ENCODE measurements at regions not wholly inside any gene's neighbourhood (a gene's known extent, or its start where the extent isn't known, plus 50 kb on each side); places are given as distances from the start of the nearest gene placed in this dataset.
"Not testable (repeated sequence)": the region's sequence is repeated elsewhere in the genome, so short reads cannot be mapped to it uniquely, and the experiment has no call there.

DNA sequence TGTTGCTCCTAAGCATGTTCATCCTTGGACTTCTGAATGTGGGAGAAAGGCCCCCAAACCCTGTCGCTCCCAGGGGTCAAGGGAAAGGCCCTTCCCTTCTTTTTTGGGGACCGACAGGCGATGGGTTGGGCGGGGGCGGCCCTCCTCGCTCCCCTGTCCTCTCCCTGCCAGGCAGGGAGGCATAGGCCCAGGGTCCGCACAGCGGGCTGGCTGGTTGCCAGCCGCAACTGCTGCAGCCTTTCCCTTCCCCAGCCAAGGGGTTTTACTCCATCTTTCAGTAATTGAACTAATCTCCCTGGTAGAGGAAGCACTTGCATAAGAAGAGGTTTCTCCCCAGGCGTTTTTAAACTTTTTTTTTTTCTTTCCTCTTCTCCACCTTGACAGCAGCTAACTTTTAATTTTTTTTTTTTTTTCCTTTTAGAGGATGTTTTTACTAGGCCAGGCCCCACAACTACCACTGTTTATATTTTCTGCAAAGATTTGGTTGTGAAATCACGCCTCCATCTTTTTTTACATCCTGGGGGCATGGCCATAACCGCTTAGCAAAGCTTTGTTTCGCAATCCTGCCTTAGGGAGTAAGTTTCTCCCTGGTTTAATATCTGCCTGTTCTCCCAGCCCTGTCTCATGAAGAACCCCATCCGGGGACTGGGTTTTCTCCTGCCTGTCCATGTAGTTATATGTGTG, 216.9 kb upstream of the ZNF608 start:
- DNase-seq (ENCODE audit: low spot score), result peak; percentile 38

DNA sequence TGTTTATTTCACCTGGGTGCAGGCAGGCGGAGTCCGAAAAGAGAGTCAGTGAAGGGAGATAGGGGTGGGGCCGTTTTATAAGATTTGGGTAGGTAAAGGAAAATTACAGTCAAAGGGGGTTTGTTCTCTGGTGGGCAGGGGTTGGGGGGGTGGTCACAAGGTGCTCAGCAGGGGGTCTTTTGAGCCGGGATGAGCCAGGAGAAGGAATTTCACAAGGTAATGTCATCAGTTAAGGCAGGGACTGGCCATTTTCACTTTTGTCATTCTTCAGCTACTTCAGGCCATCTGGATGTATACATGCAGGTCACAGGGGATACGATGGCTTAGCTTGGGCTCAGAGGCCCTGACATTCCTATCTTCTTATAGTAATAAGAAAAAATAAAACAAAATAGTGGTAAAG, 220.3 kb upstream of the ZNF608 start:
- not testable (repeated sequence) for DNase-seq (ENCODE audit: low spot score)

DNA sequence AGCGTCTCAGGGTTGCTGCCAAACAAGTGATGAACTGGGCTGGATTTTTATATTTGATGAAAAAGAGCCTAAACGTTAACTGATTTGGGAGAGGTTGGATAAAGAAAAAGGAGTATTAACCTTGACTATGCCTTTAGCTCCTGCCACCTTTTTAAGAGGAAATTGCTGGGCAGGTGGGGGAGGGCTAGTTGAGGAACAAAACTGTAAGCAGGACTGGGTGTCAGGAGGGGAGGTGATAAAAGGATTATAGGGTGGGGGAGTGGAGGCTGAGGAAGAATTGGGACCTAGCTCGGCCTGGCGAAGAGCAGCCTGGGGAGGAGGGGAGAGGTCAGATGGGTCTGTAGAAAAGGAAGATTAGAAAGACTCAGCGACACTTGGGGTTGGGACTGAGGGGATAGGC, 223.9 kb upstream of the ZNF608 start:
- DNase-seq (ENCODE audit: low spot score), result not testable (repeated sequence)

DNA sequence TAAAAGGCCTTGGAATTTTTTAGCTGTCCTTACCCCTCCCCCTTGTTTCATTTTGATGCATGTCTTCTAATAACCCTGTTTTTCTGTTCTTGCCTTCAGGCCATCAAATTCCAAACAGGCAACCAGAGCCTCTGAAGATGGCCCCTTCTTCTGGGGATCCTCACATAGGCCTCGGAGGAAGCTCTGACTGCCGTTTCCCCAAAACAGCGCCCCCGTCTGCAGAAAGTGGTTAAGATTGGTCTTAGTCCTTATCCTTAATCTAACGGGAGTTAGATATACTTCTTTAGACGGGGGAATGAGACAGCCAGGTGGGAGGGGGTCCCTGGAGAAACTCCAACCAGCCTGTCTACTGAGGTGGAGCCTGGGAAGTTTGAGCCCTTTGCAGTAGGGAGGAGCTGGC, 226.3 kb upstream of the ZNF608 start:
- DNase-seq (ENCODE audit: low spot score), result no peak

DNA sequence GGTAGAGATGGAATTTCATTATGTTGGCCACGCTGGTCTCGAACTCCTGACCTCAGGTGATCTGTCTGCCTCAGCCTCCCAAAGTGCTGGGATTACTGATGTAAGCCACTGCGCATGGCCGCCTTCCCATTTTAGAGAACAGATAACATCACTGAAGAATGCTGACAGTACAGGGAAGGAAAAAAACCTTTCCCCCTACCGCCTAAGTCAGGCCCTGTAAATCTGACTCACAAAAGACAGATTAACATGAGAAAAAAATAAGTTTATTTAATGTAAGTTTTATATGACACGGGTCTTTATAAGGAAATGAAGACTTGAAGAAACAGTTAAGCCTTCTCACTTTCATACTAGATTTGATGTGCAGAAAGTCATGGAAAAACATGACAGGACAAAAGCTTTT, 227.2 kb upstream of the ZNF608 start:
- DNase-seq (ENCODE audit: low spot score), result no peak

DNA sequence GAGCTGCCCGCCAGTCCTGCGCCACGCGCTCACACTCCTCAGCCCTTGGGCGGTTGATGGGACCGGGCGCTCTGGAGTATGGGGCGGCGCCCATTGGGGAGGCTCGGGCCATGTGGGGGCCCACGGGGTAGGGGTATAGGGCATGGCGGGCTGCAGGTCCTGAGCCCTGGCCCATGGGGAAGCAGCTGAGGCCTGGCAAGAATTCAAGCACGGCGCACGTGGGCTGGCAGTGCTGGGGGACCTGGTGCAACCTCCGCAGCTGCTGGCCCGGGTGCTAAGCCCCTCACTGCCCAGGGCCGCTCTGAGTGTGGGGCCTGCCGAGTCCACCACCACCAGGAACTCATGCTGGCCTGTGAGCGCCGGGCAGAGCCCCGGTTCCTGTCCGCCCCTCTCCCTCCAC, 229.6 kb upstream of the ZNF608 start:
- no peak for DNase-seq (ENCODE audit: low spot score)

DNA sequence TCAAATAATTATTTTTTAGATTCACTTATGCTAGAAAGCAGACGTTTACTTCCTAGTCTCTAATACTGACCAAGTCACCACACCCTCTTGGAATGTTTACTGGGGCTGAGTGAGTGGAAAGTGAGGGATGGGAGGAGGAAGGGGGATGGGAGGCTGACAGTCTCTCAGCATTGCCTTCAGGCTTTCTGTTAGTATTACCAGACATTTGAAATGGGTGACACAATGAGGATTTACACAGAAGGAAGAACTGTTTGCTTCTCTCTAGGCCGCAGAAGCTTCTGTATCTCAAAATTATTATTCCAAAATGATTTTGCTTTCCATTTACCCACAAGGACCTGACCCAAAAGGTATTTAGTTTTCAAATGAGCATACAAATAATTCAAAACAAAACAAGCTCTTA, 232.8 kb upstream of the ZNF608 start:
- DNase-seq (ENCODE audit: low spot score), result no peak

DNA sequence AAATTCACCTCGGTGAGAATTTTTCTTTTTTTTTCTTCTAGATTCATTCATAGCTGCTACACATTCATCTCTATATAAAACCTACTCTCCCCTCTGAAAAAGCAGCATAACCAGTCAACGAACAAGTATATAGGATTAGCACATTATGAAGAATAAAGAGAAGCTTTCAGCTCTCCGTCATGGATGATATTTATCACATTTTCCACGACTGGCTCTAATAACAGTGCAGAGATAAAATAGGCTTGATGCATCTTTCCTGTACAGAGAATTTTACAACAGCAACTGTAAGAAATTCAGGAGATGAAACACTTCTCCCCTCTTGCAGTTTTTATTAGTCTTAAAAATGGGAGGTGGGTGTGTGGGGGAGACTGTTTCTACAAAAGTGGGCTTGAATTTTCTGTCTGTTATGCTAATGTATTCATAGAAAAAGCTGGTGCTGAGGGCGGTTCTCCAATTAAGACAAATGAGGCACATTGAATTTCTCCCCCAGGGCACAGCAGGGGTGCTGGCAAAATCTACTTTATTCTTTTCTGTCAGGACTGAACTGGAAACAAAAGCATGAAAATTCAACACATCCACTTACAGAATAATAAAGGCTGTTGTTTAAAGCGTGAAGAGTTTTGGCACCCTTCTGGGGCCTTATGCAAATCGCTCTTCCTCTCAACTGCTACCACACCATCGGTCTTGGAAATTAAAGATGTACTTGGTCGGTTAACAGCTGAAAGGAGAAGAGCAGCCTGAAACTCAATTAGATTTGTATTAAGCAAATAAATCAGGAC, 233.9 kb upstream of the ZNF608 start:
- no peak for DNase-seq (ENCODE audit: low spot score)

DNA sequence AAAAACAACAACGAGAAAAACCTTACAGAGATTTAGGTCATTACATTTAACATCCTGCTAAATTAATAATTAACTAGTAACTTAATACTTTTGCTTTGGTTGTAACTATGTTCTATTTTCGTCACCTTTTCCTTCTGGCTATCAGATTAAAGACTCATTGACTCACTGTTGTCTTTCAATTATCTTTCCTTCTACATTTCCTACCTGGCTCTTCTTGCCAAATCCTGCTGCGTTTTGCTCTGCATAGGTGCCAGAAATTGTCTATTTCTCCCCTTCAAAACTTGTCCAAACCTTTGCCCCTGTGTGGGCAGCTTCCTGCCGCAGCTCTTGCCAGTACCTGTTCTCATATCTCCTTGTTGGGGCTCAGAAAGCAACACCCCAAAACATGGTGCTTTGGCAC, 235.5 kb upstream of the ZNF608 start:
- DNase-seq (ENCODE audit: low spot score), result no peak

DNA sequence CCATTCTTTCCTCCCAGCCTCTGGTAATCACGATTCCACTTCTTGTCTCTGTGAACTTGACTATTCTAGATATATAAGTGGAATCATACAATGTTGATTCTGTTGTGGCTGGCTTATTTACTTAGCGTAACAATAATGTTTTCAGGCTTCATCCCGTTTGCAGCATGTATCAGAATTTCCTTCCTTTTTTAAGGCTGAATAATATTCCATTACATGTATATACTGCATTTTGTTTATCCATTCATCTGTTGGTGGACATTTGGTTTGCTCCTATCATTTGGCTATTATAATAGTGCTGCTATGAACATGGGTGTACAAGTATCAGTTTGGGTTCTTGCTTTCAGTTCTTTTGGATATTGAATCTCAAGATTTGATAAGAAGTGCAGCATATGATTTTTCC, 239.7 kb upstream of the ZNF608 start:
- DNase-seq (ENCODE audit: low spot score), result no peak

DNA sequence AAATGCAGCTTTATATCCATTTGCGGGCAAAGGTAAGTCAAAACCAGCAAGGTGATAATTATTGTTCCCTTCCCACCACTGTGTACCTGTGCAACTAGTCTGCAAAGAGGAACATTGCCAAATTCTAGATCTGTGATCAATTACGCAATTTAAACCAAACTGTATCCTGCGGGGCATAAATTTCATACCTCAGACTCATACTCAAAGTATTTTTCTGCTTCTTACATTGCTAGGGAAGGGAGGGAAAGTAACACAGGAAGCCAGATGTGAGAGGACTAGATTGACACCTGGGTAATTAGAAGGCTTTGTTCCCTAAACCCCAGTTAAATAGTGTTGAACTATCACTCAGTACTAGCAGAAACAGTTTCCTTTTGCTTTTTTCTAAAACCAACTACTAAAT, 240.2 kb upstream of the ZNF608 start:
- no peak for DNase-seq (ENCODE audit: low spot score)

DNA sequence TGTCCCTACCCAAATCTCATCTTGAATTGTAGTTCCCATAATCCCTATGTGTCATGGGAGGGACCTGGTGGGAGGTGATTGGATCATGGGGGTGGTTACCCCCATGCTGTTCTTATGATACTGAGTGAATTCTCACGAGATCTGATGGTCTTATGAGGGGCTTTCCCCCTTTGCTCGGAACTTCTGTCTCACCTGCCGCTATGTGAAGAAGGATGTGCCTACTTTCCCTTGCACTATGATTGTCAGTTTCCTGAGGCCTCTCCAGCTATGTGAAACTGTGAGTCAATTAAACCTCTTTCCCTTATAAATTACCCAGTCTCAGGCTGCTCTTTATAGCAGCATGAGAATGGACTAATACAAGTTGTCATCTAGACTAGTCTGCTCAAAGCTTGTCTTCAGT, 241.3 kb upstream of the ZNF608 start:
- not testable (repeated sequence) for DNase-seq (ENCODE audit: low spot score)

DNA sequence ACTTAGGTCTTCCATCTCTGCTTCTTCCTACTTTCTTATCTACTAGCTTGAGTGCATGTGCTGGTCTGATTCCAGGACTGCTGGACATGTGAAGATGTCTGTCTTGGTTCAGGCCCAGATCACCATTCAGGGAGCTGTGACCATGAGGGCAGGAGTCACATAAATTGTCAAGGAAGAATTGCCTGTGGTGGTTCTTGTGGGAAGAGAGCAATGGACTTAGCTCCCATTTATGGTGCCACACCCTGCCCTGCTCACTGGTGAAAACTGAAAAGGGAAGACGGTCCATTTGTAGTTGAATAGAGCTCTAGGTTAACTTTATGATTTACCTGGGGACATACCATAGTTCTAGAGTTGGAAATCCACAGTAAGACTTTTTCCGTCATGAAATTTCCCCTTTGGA, 244.3 kb upstream of the ZNF608 start:
- no peak for DNase-seq (ENCODE audit: low spot score)

DNA sequence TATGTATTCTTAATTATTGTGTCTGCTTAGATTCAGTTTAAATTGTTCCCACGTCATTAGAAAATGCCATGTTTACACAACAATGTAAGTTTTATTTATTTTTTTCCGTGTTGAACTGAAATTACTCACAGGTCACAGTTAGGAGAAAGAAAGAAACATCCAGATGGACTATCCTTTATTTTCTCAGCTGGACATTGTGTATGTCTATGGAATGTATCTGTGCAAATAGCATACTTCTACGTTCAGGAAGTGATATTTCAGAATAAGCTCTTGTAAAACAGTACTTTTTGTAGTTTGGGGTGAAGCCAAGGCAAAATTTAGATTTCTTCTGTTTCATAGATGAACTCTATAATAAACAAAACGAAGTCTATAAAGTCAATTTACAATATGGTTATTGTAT, 249.0 kb upstream of the ZNF608 start:
- DNase-seq (ENCODE audit: low spot score), result no peak

DNA sequence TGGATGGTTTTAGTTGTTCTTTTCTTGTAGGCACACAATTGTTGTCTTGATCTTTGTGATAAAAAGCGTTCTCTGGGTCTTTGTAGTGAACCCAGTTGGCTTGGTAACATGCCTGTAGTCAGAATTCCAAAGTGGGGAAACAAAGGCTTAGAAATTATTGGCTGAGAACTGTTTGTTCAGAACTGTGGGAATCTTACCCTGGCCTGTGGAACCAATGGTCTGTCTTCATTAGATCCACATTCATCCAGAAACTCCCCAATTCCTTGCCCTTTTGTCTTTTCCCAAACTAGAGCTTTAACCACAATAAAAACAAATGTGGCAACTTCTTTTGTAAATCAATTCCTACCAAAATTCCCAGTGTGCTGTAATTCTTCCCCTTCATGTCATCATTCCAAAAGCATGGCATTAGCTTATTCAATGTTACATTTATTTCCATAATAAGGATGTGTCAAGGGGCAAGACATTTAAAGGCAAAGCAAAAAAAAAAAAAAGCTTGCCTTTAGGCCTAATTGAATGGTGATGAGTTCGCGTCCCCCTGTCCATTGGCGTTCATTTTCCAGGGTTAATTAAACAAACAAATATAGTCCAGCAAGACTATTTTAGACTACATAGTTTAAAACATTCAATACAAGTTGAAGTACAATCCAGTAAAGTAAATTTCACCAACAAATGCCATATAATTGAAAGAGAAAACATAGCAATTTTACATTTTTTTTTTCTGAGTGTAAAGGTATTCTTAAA, 249.8 kb upstream of the ZNF608 start:
- no peak for DNase-seq (ENCODE audit: low spot score)

DNA sequence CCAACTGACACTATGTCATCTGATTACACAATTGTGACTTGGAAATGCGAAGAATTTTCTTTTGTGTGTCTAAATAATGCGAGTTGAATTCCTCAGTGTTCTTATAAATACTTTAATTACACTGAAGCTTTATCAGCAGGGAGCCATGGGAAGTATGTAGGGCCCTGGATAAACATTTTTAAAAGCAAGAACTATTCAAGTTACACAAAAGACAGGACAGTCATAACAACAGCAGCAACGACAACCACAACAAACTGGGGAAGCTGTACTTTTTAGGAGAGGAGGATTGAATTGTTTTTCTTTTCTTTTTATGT, 250.3 kb upstream of the ZNF608 start:
- no peak for DNase-seq (ENCODE audit: low spot score)

DNA sequence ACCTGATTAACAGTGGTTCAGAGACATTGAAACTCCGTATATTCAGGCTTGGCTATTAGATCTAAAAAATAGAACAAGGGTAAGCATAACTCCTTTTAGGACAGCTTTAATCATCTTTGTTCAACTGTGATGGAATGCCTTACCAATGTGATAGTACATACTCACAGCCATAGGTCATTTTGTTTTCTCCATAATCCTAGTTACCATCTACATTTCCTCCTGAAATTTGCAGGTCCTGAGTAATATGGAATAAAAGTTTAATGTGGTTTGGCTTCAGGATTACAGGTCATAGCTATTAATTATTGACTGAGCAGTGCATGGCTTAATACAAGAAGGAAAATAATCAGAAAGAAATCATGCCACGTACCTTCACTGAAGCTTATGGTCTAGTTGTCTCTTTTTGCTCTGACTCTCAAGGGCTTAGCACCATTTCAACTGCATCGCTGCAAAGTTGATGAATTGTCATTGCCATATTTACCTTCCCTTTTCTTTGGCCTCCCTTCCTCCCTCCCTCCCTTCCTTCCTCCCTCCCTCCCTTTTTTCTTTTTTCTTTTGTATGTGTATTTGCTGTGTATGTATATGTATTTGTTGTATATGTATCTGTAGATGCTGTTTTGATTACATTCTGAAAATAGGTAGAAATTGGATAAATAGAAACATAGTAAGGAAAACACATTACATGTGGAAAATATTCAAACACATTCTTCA, 250.9 kb upstream of the ZNF608 start:
- no peak for DNase-seq (ENCODE audit: low spot score)

DNA sequence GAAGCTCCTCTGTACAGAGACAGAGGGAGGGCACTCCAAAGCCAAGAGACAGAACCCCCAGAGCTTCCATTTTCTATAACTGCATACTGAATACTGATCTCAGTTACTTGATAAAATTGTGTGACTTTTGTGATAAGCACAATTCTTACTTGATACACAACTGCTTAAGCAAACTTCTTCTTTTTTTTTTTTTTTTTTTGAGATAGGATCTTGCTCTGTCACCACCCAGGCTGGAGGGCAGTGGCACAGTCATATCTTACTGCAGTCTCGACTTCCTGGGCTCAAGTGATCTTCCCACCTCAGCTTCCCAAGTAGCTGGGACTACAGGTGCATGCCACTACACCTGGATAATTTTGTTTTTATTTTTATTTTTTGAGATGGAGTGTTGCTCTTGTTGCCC, 252.1 kb upstream of the ZNF608 start:
- DNase-seq (ENCODE audit: low spot score), result no peak

DNA sequence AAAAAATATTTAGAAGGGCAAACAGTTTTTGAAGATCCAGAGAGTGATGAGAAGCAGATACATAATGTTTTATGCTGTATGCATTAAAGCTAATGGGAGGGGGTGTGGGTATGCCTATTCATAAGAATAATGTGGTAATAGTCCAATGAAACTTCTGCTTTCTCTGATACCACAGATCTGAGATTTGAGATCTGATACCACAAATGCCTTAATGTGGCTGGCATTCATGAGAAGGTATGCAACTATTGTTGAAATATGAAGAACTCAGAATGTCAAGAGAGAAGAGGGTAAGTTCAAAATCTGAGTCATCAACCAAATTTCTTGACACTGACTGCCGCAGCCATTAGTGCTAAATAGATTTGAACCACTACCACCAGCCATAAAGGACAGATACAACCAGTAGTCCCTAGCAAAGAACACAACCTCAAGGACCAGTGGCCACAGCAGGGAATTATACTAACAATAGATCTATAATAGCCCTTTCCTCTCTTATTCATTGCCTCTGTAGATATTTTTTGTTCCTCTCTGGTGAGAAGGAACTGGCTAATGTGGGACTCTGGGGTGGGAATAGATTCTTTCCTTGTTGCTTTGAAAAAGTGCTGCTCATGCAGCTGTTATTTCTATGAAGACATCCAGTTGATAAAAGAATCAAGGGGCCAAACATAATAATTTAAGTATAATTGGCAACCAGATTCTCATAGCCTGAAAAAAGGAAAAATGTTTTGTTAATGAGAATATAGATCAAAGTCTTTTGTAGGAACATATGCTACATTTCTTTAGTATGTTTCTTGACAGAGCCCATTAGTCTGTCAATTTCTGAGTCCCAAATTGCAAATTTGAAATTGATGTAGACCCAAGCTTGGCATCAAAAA, 256.5 kb upstream of the ZNF608 start:
- no peak for DNase-seq (ENCODE audit: low spot score)

DNA sequence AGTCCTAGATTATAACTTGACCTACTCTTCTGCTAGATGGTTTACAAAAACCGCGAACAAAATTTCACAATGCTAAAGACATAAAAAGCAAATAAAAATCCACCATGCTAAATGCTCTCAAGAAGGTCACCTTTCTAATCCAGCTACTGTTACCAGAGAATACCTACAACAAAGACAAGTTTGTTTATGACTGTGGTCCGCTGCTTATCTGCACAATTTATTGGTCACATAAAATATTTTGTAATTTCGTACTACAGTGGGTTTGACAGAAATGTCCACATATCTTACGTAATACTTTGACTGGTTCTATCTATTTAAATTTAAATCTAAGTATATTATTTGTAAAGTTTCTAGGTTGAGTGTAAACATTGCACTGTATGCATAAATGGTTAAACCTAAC, 257.6 kb upstream of the ZNF608 start:
- DNase-seq (ENCODE audit: low spot score), result no peak

DNA sequence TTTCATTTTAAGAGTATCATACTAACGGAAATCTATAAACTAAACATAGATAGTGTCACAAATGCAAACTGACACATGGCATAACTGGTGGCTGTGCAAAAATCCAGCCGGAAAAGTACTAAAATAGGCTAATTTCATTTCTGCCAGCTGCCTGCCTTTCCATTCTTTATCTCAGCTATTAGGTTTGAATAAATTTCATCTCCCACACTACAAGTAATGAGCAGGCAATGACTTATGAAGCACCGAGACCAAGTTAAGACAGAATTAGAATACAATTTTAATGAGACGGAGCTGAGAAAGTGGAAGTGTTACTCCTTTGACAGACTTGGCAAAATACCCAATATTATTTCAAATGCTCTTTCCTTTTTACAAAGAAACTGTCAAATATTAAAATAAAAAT, 258.8 kb upstream of the ZNF608 start:
- DNase-seq (ENCODE audit: low spot score), result no peak
